Neuronal stem cell (in vitro differentiated cells): ENCODE measurements at regions not wholly inside any gene's neighbourhood (a gene's known extent, or its start where the extent isn't known, plus 50 kb on each side); places are given as distances from the start of the nearest gene placed in this dataset.
A peak's percentile ranks its signal among the peaks of the same experiment; 100 is the strongest.

ENCODE experiments used
- DNase-seq: peaks from one replicate; pipeline ENCODE4 v3.0.0-alpha.2; 2013; ENCODE audit warnings: low spot score
- H2AFZ ChIP-seq: one replicate; pipeline ENCODE4 v1.6.1; 2013; ENCODE audit warnings: mild to moderate bottlenecking, low read length, inconsistent platforms
- H2AK5ac ChIP-seq: 2 replicates; pipeline ENCODE4 v1.6.1; 2013; ENCODE audit warnings: low read depth, mild to moderate bottlenecking, inconsistent platforms, low read length, moderate library complexity, mixed read lengths
- H2BK120ac ChIP-seq: 2 replicates; pipeline ENCODE4 v1.6.1; 2013; ENCODE audit warnings: low read depth, mild to moderate bottlenecking, inconsistent platforms, low read length, moderate library complexity, mixed read lengths
- H2BK12ac ChIP-seq: one replicate; pipeline ENCODE4 v1.6.1; 2013; ENCODE audit warnings: low read length, inconsistent platforms
- H2BK15ac ChIP-seq: 2 replicates; pipeline ENCODE4 v1.6.1; 2013; ENCODE audit warnings: mild to moderate bottlenecking, low read length, inconsistent platforms, mixed read lengths
- H2BK5ac ChIP-seq: one replicate; pipeline ENCODE4 v1.6.1; 2013; ENCODE audit warnings: inconsistent platforms, mild to moderate bottlenecking, low read length, moderate library complexity
- H3K14ac ChIP-seq: one replicate; pipeline ENCODE4 v1.6.1; 2013; ENCODE audit warnings: low read length, inconsistent platforms
- H3K18ac ChIP-seq: 2 replicates; pipeline ENCODE4 v1.6.1; 2013; ENCODE audit warnings: low read length, inconsistent platforms
- H3K23ac ChIP-seq: 2 replicates; pipeline ENCODE4 v1.6.1; 2013; ENCODE audit warnings: low read depth, mild to moderate bottlenecking, mixed read lengths, low read length, inconsistent platforms; ENCODE audit not compliant: poor library complexity
- H3K27ac ChIP-seq: replicated peaks from 3 replicates; pipeline ENCODE4 v1.5.1; 2013; ENCODE audit warnings: low read length, inconsistent platforms
- H3K27me3 ChIP-seq, 3 experiments: 2 replicates each; pipeline ENCODE4 v1.6.1; 2013; ENCODE audit warnings: low read length in 3 of 3, mild to moderate bottlenecking in 2 of 3, inconsistent platforms in 1 of 3, low read depth in 1 of 3, mixed read lengths in 1 of 3, moderate library complexity in 1 of 3; ENCODE audit not compliant: control insufficient read depth in 3 of 3, insufficient read depth in 3 of 3
- H3K36me3 ChIP-seq, 2 donors: replicated peaks in 1 of 2; 2 replicates each; pipeline ENCODE4 v1.6.1; 2013; ENCODE audit warnings: low read length in 2 of 2; ENCODE audit not compliant: control insufficient read depth in 2 of 2, insufficient read depth in 2 of 2
- H3K4ac ChIP-seq: 2 replicates; pipeline ENCODE4 v1.6.1; 2013; ENCODE audit warnings: inconsistent platforms, mild to moderate bottlenecking, low read length, moderate library complexity
- H3K4me1 ChIP-seq, 2 donors: 1 replicate in 1 of 2; 2 replicates in 1 of 2; pipeline ENCODE4 v1.6.1; 2013; ENCODE audit warnings: low read length in 2 of 2, low read depth in 1 of 2; ENCODE audit not compliant: control insufficient read depth in 2 of 2, insufficient read depth in 1 of 2
- H3K4me2 ChIP-seq: one replicate; pipeline ENCODE4 v1.6.1; 2013; ENCODE audit warnings: mild to moderate bottlenecking, low read length, inconsistent platforms; ENCODE audit not compliant: insufficient read depth, poor library complexity, severe bottlenecking
- H3K4me3 ChIP-seq, 2 donors: 2 replicates each; pipeline ENCODE4 v1.5.1; 2013; ENCODE audit warnings: low read length in 2 of 2, mild to moderate bottlenecking in 2 of 2, inconsistent platforms in 1 of 2, moderate library complexity in 1 of 2
- H3K79me1 ChIP-seq: one replicate; pipeline ENCODE4 v1.6.1; 2013; ENCODE audit warnings: low read depth, mild to moderate bottlenecking, inconsistent platforms, low read length, moderate library complexity
- H3K9ac ChIP-seq: one replicate; pipeline ENCODE4 v1.6.1; 2013; ENCODE audit warnings: mild to moderate bottlenecking, low read depth, low read length, inconsistent platforms; ENCODE audit not compliant: poor library complexity
- H3K9me3 ChIP-seq, 2 donors: replicated peaks in 1 of 2; 2 replicates each; pipeline versions ENCODE3 to v1.6.1; 2013; ENCODE audit warnings: low read length in 2 of 2, mild to moderate bottlenecking in 2 of 2, inconsistent platforms in 1 of 2, low read depth in 1 of 2, mixed read lengths in 1 of 2, moderate library complexity in 1 of 2; ENCODE audit not compliant: control insufficient read depth in 2 of 2, insufficient read depth in 1 of 2
- H4K8ac ChIP-seq: one replicate; pipeline ENCODE4 v1.6.1; 2013; ENCODE audit warnings: low read depth, mild to moderate bottlenecking, inconsistent platforms, low read length, moderate library complexity
- H4K91ac ChIP-seq: one replicate; pipeline ENCODE4 v1.6.1; 2013; ENCODE audit warnings: low read length, low read depth, mild to moderate bottlenecking, inconsistent platforms; ENCODE audit not compliant: poor library complexity
- WGBS, 2 donors: extraction: QIAGEN DNeasy Blood & Tissue Kit; methylation state at CpG; one replicate each; pipeline ENCODE4 v1.1.7; 2013; ENCODE audit warnings: missing lambda C conversion rate in 2 of 2, mixed read lengths in 1 of 2; ENCODE audit not compliant: insufficient read length in 2 of 2, insufficient replicate concordance in 1 of 2; ENCODE audit errors: extremely low coverage in 2 of 2; 5-methylcytosine and 5-hydroxymethylcytosine counted together

DNA sequence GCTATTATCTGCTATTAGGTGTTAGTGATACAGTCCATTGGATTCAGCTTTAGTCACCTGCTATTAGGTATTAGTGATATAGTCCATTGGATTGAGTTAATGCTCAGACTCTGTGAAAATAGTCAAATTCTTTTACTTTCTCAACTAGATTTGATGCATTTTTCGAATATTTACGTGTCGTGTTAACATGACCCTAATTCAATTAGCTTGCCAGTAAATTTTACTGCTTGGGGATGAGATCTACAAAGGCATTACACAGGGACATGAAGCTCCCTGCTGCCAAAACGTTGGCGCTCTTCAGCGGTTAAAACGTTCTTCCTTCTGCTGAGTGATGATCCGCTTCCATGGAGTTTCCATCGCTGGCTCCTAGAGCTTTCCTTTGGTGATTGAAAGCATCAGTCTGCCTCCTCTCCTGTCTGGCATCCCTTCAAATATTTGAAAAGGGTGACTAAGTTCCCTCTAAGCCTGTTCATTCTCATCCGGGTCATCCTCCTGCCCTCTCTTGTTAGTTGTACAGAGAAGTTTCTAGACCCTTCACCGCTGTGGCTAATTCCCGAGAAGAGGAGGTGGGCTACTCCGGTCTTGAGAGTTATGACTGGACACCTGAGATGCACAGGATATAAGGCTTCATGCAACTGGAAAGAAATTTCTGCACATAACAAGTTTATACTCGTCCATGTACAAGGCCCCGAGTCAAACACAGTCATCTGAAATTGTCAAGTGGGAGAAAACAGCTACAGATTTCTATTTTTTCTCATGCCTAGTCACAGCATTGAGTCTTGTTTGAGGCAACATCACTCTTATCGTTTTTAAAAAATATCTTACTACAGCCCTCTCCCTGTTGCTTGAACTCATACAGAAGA is 254.0 kb downstream of the KLF6 start:
- Histone ChIP-seq H2AK5ac (no peak overlapping the region), H3K4me2 (no peak overlapping the region), H3K4me1 (peaks cover 0 to 1% of the 10 kb centered on the region in 2 donors), H2BK5ac (no peak overlapping the region), H2BK120ac (no peak overlapping the region), H2BK15ac (no peak overlapping the region), H3K27me3 (peaks cover 0 to 2% (median 0%) of the 10 kb centered on the region in 3 experiments), H3K9ac (no peak overlapping the region), H3K23ac (no peak overlapping the region), H3K4ac (no peak overlapping the region), H3K4me3 (no peak overlapping the region), H2BK12ac (no peak overlapping the region), H3K27ac (no peak overlapping the region), H3K9me3 (peaks cover 0 to 2% of the 10 kb centered on the region in 2 donors), H3K36me3 (no peaks in the 10 kb centered on the region), H3K14ac (no peak overlapping the region), H3K18ac (peak overlapping the region; percentile 68), H3K79me1 (no peaks in the 10 kb centered on the region), H2AFZ (no peak overlapping the region), H4K8ac (no peak overlapping the region), H4K91ac (no peak overlapping the region)
- WGBS, 2 donors: no CpG with 5 or more reads among the region's 16 CpGs
- DNase-seq: no peak

DNA sequence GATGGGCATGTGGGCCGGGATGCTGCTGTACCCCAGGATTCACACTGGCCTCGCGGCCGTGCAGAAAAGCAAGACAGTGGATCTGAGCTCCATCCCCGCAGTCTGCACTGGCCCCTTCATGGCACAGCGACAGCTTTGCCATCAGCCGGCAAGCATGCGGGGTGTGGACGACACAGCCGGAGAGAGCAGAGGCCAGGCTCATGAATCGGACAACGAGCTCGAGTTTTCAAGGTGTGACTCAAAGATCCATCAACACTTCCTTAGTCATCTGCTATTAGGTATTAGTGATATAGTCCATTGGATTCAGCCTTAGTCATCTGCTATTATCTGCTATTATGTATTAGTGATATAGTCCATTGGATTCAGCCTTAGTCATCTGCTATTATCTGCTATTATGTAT is 254.7 kb downstream of the KLF6 start:
- H3K27ac ChIP-seq: no peak overlapping the region
- H3K9ac ChIP-seq: no peak overlapping the region
- DNase-seq: no peak
- H3K27me3 ChIP-seq: peaks cover 0 to 2% (median 0%) of the 10 kb centered on the region in 3 experiments
- H2AFZ ChIP-seq: no peak overlapping the region
- H3K36me3 ChIP-seq: no peaks in the 10 kb centered on the region
- no peaks in the 10 kb centered on the region for H3K79me1 ChIP-seq
- no peak overlapping the region for H3K14ac ChIP-seq
- H4K8ac ChIP-seq: no peak overlapping the region
- H3K4me3 ChIP-seq: peak overlapping the region in 1 of 2 donors; percentile 55
- H3K4ac ChIP-seq: no peak overlapping the region
- H2BK5ac ChIP-seq: no peak overlapping the region
- H4K91ac ChIP-seq: no peak overlapping the region
- H2BK12ac ChIP-seq: no peak overlapping the region
- H3K23ac ChIP-seq: no peak overlapping the region
- no peak overlapping the region for H2BK15ac ChIP-seq
- H3K4me2 ChIP-seq: no peak overlapping the region
- H3K9me3 ChIP-seq: peaks cover 0 to 2% of the 10 kb centered on the region in 2 donors
- WGBS, 2 donors: no CpG with 5 or more reads among the region's 13 CpGs
- H3K4me1 ChIP-seq: peaks cover 0 to 1% of the 10 kb centered on the region in 2 donors
- H3K18ac ChIP-seq: peak overlapping the region; percentile 31
- no peak overlapping the region for H2AK5ac ChIP-seq
- no peak overlapping the region for H2BK120ac ChIP-seq

DNA sequence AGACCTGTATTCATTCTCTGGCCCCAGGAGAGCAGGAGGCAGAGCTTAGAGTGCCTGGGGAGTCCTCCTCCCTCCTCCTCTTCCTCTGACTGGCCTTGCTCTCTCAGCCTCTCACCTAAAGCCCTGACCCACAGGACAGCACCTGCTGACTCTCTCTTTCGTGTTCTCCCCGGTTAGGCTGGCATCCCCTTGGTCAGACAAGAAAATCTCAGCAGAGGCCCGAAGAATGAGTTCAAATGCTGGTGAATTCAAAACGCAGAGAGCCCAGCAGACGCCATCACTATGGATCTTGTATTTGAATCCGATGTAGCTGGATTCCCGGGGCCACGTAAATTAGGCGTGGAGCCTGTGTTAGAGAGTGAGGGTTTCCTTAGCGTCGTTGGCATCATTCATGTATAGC is 255.3 kb downstream of the KLF6 start:
- no CpG with 5 or more reads among the region's 11 CpGs for WGBS, 2 donors

DNA sequence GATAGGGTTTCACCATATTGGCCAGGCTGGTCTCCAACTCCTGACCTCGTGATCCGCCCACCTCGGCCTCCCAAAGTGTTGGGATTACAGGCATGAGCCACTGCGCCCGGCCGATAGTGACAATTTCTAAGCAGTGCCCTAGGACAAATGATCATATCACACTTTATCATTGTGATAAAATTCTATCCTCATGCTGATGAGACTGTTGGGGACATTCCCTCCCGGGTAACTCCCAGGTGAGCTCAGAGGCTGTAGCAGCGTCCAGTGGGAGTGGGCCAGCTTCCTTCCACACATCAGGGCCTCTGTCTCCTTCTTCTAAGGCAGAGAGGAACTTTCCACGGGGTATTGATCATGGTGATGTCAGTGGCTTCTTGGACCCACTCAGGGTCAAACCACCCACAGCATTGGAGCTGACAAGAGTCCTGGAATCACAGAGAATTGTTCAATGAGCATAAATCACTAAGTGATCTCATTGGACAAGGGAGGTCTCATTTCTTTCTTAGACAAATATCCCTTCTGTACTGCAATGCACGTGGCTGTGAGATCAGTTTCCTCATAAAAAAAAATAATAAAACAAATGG is 256.1 kb downstream of the KLF6 start:
- Histone ChIP-seq H3K4me3 (no peak overlapping the region), H3K27ac (no peak overlapping the region), H3K4me1 (peaks cover 0 to 1% of the 10 kb centered on the region in 2 donors), H4K8ac (no peak overlapping the region), H3K4me2 (no peak overlapping the region), H3K79me1 (no peaks in the 10 kb centered on the region), H4K91ac (no peak overlapping the region), H3K27me3 (peaks cover 0 to 2% (median 0%) of the 10 kb centered on the region in 3 experiments), H3K9ac (no peak overlapping the region), H2AK5ac (peak overlapping the region; percentile 32), H2BK5ac (no peak overlapping the region), H2BK12ac (no peak overlapping the region), H2BK120ac (no peak overlapping the region), H2BK15ac (no peak overlapping the region), H2AFZ (no peak overlapping the region), H3K9me3 (peaks cover 0 to 2% of the 10 kb centered on the region in 2 donors), H3K23ac (no peak overlapping the region), H3K4ac (no peak overlapping the region), H3K36me3 (no peaks in the 10 kb centered on the region), H3K18ac (no peak overlapping the region), H3K14ac (no peak overlapping the region)
- no CpG with 5 or more reads among the region's 10 CpGs for WGBS, 2 donors
- no peak for DNase-seq

More for the DNA sequence above, 255.3 kb downstream of the KLF6 start:
- Histone ChIP-seq H2AK5ac (no peak overlapping the region), H3K4me2 (no peak overlapping the region), H4K8ac (no peak overlapping the region), H3K4me1 (peaks cover 0 to 1% of the 10 kb centered on the region in 2 donors), H2AFZ (no peak overlapping the region), H3K4ac (no peak overlapping the region), H3K9ac (no peak overlapping the region), H2BK120ac (no peak overlapping the region), H4K91ac (no peak overlapping the region), H2BK5ac (no peak overlapping the region), H2BK12ac (no peak overlapping the region), H3K27ac (no peak overlapping the region), H3K23ac (no peak overlapping the region), H3K4me3 (no peak overlapping the region), H3K27me3 (peaks cover 0 to 2% (median 0%) of the 10 kb centered on the region in 3 experiments), H3K79me1 (no peaks in the 10 kb centered on the region), H3K36me3 (no peaks in the 10 kb centered on the region), H3K18ac (no peak overlapping the region), H3K9me3 (peaks cover 0 to 2% of the 10 kb centered on the region in 2 donors), H3K14ac (no peak overlapping the region), H2BK15ac (no peak overlapping the region)
- DNase-seq: no peak
